Adrenal gland (tissue), 9 donors: ENCODE measurements at regions not wholly inside any gene's neighbourhood (a gene's known extent, or its start where the extent isn't known, plus 50 kb on each side); places are given as distances from the start of the nearest gene placed in this dataset.

ENCODE experiments used
- DNase-seq, 7 donors: peaks; one replicate each; pipeline ENCODE4 v3.0.0-alpha.2; 2019 to 2020
- H3K27ac ChIP-seq, 5 donors: fragments of 200-600 bp; sonication (generic) in 4 of 5; 1 replicate in 3 of 5; 2 replicates in 2 of 5; pipeline versions ENCODE4 v1.5.1 to v1.8.0; 2016 to 2020; ENCODE audit warnings: mild to moderate bottlenecking in 1 of 5
- H3K27me3 ChIP-seq: fragments of 200-600 bp; 2 replicates; pipeline ENCODE4 v1.8.0; 2021
- H3K36me3 ChIP-seq, 2 donors: fragments of 200-600 bp; replicated peaks in 1 of 2; 1 replicate in 1 of 2; 2 replicates in 1 of 2; pipeline versions ENCODE4 v1.5.1 to v1.8.0; 2018 to 2022
- H3K4me1 ChIP-seq, 2 donors: fragments of 200-600 bp; replicated peaks in 1 of 2; 1 replicate in 1 of 2; 2 replicates in 1 of 2; pipeline versions ENCODE4 v1.5.1 to v1.8.0; 2018 to 2021
- H3K4me3 ChIP-seq, 4 donors: fragments of 200-600 bp; sonication (generic) in 3 of 4; one replicate each; pipeline ENCODE4 v1.5.1; 2016 to 2018
- H3K9me3 ChIP-seq, 3 donors: fragments of 200-600 bp; sonication (generic) in 1 of 3; replicated peaks in 1 of 3; 1 replicate in 2 of 3; 2 replicates in 1 of 3; pipeline versions ENCODE4 v1.5.1 to v1.8.0; 2016 to 2021
- CTCF ChIP-seq, 6 experiments: fragments of 450-650 bp in 4 of 6; fragments of 200-600 bp in 2 of 6; sonication (generic) in 1 of 6; IDR thresholded peaks; 1 replicate in 5 of 6; 2 replicates in 1 of 6; pipeline versions ENCODE4 v1.5.1 to v1.8.0; 2016 to 2021; ENCODE audit warnings: antibody characterized with exemption in 6 of 6, mild to moderate bottlenecking in 2 of 6, moderate library complexity in 1 of 6
- POLR2A ChIP-seq, 2 donors: fragments of 450-650 bp; IDR thresholded peaks; one replicate each; pipeline ENCODE4 v1.6.1; 2017; ENCODE audit warnings: antibody characterized with exemption in 2 of 2, mild to moderate bottlenecking in 2 of 2, moderate library complexity in 1 of 2
- WGBS, 4 donors: extraction: QIAGEN DNeasy Blood & Tissue Kit in 2 of 4; methylation state at CpG; one replicate each; pipeline versions ENCODE4 v1.1.5 to v1.1.7; 2013 to 2017; 5-methylcytosine and 5-hydroxymethylcytosine counted together
- intact Hi-C, 2 donors: fragments of 100-400 bp; cut with DNase I; formaldehyde crosslinking; loops; one replicate each; pipeline versions ENCODE4 v1.14.1 to v1.15.0; 2022 to 2023
- donor health status: healthy with polysubstance abuse.
- donor health status: Bipolar disorder and iron deficiency.
- donor health status: DM: yes; HTN: yes; CAD: no.
- donor health status: DM: no; HTN: no; CAD: no.
- donor health status: DM: no; HTN: no; CAD: no.

DNA sequence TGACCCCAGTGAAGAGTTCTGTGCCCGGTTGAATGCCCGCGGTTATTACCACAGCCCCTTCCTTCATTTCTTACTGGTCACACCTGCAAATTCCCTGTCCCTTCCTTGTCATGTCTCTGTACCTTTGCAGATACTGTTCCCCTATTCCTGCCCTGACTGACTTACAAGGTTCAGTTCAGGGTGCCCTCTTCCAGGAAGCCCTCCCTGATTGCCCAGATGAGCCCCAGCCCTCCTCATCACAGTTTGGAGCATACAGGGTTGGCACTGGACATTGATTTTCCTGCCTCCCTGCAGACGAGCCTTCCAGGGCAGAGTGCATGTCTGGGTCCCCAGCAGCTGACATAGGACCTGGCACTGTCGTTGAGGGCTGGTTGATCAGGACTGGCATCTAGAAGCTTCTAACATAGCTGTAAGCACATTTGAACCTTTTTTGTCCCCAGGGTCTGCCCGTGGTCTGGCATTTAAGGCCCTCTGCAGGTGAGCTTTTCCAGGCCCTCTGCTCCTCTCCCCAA lies 70.4 kb upstream of the SHISAL1 start:
- peak overlapping the region in 1 of 5 donors; percentile 44 for H3K27ac ChIP-seq
- no peak overlapping the region for H3K4me3 ChIP-seq
- H3K27me3 ChIP-seq, result no peaks in the 10 kb centered on the region
- H3K4me1 ChIP-seq, result peaks cover 0 to 4% of the 10 kb centered on the region in 2 donors
- intact Hi-C loops, result no loop called here
- H3K36me3 ChIP-seq, result no peaks in the 10 kb centered on the region
- 50 to 61% (median 58%) methylated on average over 6 of the region's 6 CpGs for WGBS, 4 donors
- TF ChIP-seq POLR2A (IDR thresholded peaks at IDR 0.05) (no peak), CTCF (IDR thresholded peaks at IDR 0.05) (no peak)
- no peak for DNase-seq
- no peaks in the 10 kb centered on the region for H3K9me3 ChIP-seq

DNA sequence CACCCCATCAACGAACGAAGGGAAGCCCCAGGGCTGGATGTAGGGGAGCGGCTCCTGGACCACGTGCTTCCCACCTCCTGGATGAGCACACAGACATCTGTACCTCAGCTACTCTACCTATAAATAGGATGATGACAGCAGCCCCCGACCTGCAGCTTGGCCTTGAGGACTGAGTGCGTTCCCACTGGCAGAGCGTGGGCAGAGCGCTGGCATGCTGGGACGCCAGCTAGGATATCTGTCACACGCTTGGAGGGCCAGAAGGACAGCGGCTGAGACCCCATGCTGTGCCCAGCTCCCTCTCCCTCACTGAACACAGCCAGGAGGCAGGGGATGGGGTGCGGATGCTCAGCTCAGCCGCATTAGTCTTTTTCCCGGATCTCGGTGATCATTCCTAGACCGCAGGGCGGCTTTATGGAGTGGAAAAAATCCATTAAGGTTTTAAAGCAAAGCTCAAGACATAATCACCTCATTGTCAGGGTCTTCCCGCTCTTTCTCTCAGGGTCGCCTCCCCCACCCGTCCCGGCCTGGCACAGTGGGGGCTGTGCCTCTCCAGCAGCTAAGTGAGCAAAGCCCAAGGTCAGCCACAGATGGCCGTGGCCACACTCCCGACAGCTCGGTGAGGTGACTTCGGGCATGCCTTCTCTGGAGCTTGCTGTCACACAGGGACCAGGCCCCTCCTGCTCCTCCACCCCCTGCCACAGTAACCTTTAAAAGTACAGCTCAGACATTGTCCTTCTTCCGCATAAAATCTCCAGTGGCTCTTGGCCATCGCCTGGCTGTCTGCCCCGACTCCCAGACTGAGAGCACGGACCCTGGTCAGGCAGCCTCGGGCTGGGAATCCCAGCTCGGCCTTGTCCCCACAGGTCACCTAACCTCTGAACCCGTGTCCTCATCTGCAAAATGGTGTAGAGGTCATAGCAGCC lies 69.6 kb upstream of the SHISAL1 start:
- Histone ChIP-seq H3K36me3 (no peaks in the 10 kb centered on the region), H3K9me3 (no peaks in the 10 kb centered on the region), H3K4me1 (peaks cover 0 to 4% of the 10 kb centered on the region in 2 donors), H3K4me3 (no peak overlapping the region), H3K27ac (peak overlapping the region in 1 of 5 donors; percentile 44), H3K27me3 (no peaks in the 10 kb centered on the region)
- intact Hi-C loops, result no loop called here
- peak in 5 of 7 donors; percentile 25 to 81 (median 44) for DNase-seq
- TF ChIP-seq CTCF (IDR thresholded peaks at IDR 0.05) (no peak), POLR2A (IDR thresholded peaks at IDR 0.05) (no peak)
- WGBS, 4 donors, result 47 to 60% (median 53%) methylated on average over 26 to 32 of the region's 32 CpGs

- H3K27me3 ChIP-seq, result no peaks in the 10 kb centered on the region
- 75 to 82% (median 81%) methylated on average over 1 to 3 of the region's 3 CpGs for WGBS, 4 donors
- DNase-seq, result no peak
- H3K4me3 ChIP-seq, result no peak overlapping the region
- TF ChIP-seq CTCF (IDR thresholded peaks at IDR 0.05) (no peak), POLR2A (IDR thresholded peaks at IDR 0.05) (no peak)
- intact Hi-C loops, result no loop called here
- no peaks in the 10 kb centered on the region for H3K9me3 ChIP-seq
- peaks cover 0 to 4% of the 10 kb centered on the region in 2 donors for H3K4me1 ChIP-seq
- H3K27ac ChIP-seq, result no peak overlapping the region
- no peaks in the 10 kb centered on the region for H3K36me3 ChIP-seq
These were observed 69.0 kb upstream of the SHISAL1 start for GRCh38 chr22:44381761-44382115.

DNA sequence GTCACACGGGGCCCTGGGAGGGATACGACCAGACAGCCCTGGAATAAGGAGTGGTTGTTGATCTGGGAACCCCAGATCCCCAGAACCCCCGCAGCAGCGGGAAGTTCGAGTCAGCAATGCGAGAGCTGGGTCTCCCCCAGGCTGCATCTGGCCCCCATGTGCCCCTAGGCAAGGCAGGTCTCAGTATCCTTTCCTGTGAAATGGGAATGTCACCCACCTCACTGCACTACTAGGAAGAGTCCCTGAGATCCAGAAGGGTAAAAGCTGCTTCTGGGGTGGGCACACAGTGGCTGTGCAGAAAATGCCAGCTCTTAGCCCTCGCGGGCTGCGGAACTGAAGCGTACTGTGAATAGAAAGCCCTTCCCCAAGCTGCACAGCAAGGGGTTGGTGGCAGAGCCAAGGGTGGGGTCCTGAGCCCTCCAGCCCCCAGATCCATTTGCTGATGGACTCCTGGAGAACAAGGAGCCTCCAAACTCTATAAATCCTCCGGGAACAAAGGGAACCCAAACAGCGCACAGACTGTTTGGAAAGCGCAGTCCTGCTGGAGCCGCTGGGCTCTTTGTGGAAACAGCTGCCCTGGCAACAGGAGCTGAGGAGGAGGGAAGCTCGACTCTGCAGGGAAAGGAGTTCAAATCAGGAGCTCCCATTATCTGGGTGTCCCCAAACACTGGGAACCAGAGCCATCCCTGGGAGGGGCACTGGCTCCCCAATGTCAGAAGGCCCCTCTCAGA lies 68.2 kb upstream of the SHISAL1 start:
- WGBS, 4 donors, result 72 to 81% (median 74%) methylated on average over 11 to 15 of the region's 15 CpGs
- intact Hi-C loops, result no loop called here
- Histone ChIP-seq H3K27me3 (no peaks in the 10 kb centered on the region), H3K4me1 (peaks cover 0 to 4% of the 10 kb centered on the region in 2 donors), H3K36me3 (no peaks in the 10 kb centered on the region), H3K4me3 (no peak overlapping the region), H3K9me3 (no peaks in the 10 kb centered on the region), H3K27ac (no peak overlapping the region)
- no peak for DNase-seq
- TF ChIP-seq CTCF (IDR thresholded peaks at IDR 0.05) (no peak), POLR2A (IDR thresholded peaks at IDR 0.05) (no peak)
